Bronchial epithelial cell (primary cell): ENCODE measurements at regions not wholly inside any gene's neighbourhood (a gene's known extent, or its start where the extent isn't known, plus 50 kb on each side); places are given as distances from the start of the nearest gene placed in this dataset.

Experiments
- DNase-seq: peaks from one replicate; pipeline ENCODE4 v3.0.0-alpha.2; 2010; ENCODE audit warnings: low read depth
- FAIRE-seq: peaks from 2 replicates; lab custom pipeline; 2011; peaks lifted over from hg19 to GRCh38; lab: Jason Lieb, UNC
- H3K27me3 ChIP-seq: 2 replicates; pipeline ENCODE4 v1.5.1; 2011; ENCODE audit warnings: low read length; ENCODE audit not compliant: control insufficient read depth, insufficient read depth
- H3K36me3 ChIP-seq: 2 replicates; pipeline ENCODE4 v1.5.1; 2011; ENCODE audit warnings: low read length; ENCODE audit not compliant: control insufficient read depth, insufficient read depth
- H3K4me3 ChIP-seq: 2 replicates; pipeline ENCODE4 v1.5.1; 2011; ENCODE audit warnings: mild to moderate bottlenecking, low read depth, low read length, control low read depth
- CTCF ChIP-seq: IDR thresholded peaks from 2 replicates; pipeline ENCODE4 v1.5.1; 2011; ENCODE audit warnings: mild to moderate bottlenecking, moderate library complexity, low read length, control low read depth, inconsistent platforms; ENCODE audit not compliant: insufficient read depth, severe bottlenecking

- no peaks in the 10 kb centered on the region for H3K27me3 ChIP-seq
- no peaks in the 10 kb centered on the region for H3K36me3 ChIP-seq
- H3K4me3 ChIP-seq, result no peak overlapping the region
- TF ChIP-seq CTCF, result no peak
- no peak for FAIRE-seq
- DNase-seq, result no peak
Measured at GRCh38 chr18:28947900-28948299, 771.0 kb upstream of the CDH2 start.

- DNase-seq (no peak), FAIRE-seq (no peak)
- TF ChIP-seq CTCF, result no peak
- Histone ChIP-seq H3K36me3 (no peaks in the 10 kb centered on the region), H3K27me3 (no peaks in the 10 kb centered on the region), H3K4me3 (no peak overlapping the region)
Measured at GRCh38 chr18:28946471-28946870, 769.5 kb upstream of the CDH2 start.

- Histone ChIP-seq H3K27me3 (no peaks in the 10 kb centered on the region), H3K36me3 (no peaks in the 10 kb centered on the region), H3K4me3 (no peak overlapping the region)
- DNase-seq (no peak), FAIRE-seq (no peak)
- TF ChIP-seq CTCF, result no peak
Measured at GRCh38 chr18:28922936-28923335, 746.0 kb upstream of the CDH2 start.

GRCh38 chr18:28916456-28916855 lies 739.5 kb upstream of the CDH2 start:
- DNase-seq, result no peak
- Histone ChIP-seq H3K27me3 (no peaks in the 10 kb centered on the region), H3K36me3 (no peaks in the 10 kb centered on the region), H3K4me3 (no peak overlapping the region)
- no peak for FAIRE-seq
- TF ChIP-seq CTCF, result no peak

- no peak for TF ChIP-seq CTCF
- no peak for FAIRE-seq
- peak; percentile 61 for DNase-seq
- Histone ChIP-seq H3K36me3 (no peaks in the 10 kb centered on the region), H3K4me3 (no peak overlapping the region), H3K27me3 (no peaks in the 10 kb centered on the region)
Measured at GRCh38 chr18:28905509-28905908, 728.6 kb upstream of the CDH2 start.

- no peak for FAIRE-seq
- Histone ChIP-seq H3K36me3 (no peaks in the 10 kb centered on the region), H3K4me3 (no peak overlapping the region), H3K27me3 (no peaks in the 10 kb centered on the region)
- no peak for DNase-seq
- TF ChIP-seq CTCF, result no peak
Measured at GRCh38 chr18:28904789-28905364, 727.9 kb upstream of the CDH2 start.
